Sigmoid colon (tissue), 4 donors: ENCODE measurements at regions not wholly inside any gene's neighbourhood (a gene's known extent, or its start where the extent isn't known, plus 50 kb on each side); places are given as distances from the start of the nearest gene placed in this dataset.

Source experiments
- EP300 ChIP-seq, 4 donors: sonication (generic); formaldehyde crosslinking; IDR thresholded peaks; one replicate each; pipeline ENCODE4 v1.6.1; 2017; ENCODE audit warnings: antibody characterized with exemption in 4 of 4
- POLR2A ChIP-seq, 2 donors: fragments of 450-650 bp; IDR thresholded peaks; one replicate each; pipeline ENCODE4 v1.6.1; 2016; ENCODE audit warnings: antibody characterized with exemption in 2 of 2, mild to moderate bottlenecking in 2 of 2, moderate library complexity in 2 of 2
- TF ChIP-seq, protein P1 (sequence below), 4 experiments: fragments of 450-650 bp in 3 of 4; fragments of 200-600 bp in 1 of 4; IDR thresholded peaks; one replicate each; pipeline ENCODE4 v1.5.1; 2016 to 2019; ENCODE audit warnings: antibody characterized with exemption in 4 of 4, mild to moderate bottlenecking in 3 of 4, moderate library complexity in 2 of 4

DNA sequence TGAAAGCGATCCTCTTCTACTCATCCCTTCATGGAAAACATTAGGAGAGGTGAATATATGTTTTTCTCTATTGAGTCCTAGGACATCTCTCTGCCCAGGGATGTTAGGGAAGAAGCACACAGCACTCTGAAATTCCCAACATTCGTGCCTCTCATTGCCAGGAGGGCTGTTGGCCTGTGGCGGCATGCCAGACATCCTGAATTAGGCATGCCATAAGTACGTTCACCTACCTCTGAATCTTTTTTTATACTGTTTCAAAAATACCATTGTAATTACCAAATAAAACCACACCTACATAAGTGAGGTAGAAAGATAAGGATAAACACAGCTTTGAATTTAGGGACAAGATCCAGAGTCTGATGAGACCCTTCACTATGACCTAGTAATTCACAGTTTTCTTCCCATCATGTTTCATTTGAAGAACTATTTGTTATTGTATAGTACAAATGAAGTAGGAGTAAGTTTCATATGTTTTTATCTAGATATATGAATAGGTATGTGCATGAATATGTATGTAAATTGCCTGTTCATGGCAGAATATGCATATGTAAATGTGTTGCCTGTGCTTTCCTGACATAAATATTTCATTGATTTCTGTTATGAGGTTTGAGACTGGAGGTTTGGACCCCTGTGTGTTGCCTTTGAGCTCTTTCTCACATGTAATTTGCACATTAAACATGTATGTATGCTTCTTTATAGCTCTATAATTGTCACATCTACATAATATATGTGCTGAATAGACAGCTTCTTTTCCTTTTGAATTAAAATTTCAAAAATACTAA, 66.6 kb upstream of the STAM2 start:
- TF ChIP-seq, protein P1, sequence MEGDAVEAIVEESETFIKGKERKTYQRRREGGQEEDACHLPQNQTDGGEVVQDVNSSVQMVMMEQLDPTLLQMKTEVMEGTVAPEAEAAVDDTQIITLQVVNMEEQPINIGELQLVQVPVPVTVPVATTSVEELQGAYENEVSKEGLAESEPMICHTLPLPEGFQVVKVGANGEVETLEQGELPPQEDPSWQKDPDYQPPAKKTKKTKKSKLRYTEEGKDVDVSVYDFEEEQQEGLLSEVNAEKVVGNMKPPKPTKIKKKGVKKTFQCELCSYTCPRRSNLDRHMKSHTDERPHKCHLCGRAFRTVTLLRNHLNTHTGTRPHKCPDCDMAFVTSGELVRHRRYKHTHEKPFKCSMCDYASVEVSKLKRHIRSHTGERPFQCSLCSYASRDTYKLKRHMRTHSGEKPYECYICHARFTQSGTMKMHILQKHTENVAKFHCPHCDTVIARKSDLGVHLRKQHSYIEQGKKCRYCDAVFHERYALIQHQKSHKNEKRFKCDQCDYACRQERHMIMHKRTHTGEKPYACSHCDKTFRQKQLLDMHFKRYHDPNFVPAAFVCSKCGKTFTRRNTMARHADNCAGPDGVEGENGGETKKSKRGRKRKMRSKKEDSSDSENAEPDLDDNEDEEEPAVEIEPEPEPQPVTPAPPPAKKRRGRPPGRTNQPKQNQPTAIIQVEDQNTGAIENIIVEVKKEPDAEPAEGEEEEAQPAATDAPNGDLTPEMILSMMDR (IDR thresholded peaks at IDR 0.05): no peak
- TF ChIP-seq POLR2A (IDR thresholded peaks at IDR 0.05) (no peak), EP300 (IDR thresholded peaks at IDR 0.05) (no peak)
